HG03095 (cell line): ENCODE measurements at regions not wholly inside any gene's neighbourhood (a gene's known extent, or its start where the extent isn't known, plus 50 kb on each side); places are given as distances from the start of the nearest gene placed in this dataset.

Source experiments
- ATAC-seq: cut with Tn5 transposase; IDR thresholded peaks from one replicate; pipeline ENCODE4 v1.9.1; 2021; ENCODE audit warnings: moderate library complexity; ENCODE audit not compliant: unreplicated experiment

DNA sequence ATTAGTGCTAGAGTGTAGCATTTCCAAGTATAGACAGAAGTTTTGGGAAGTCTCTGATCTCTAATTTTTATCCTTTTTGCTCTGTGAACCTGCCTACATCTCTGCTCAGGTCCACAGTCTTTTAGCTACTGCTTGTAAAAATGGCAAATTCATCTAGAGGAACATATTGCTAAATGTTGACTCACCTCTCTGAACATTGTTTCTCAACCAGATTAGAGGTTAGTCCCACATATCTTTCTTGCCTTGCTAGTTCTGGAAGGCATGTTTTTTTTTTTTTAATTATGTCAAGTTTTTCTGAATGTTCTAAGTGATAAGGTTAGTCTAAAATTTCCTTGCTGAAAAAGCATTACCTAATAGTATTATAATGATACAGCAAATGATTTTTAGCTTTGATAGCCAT is 2889.6 kb upstream of the PCDH20 start:
- no peak for ATAC-seq

DNA sequence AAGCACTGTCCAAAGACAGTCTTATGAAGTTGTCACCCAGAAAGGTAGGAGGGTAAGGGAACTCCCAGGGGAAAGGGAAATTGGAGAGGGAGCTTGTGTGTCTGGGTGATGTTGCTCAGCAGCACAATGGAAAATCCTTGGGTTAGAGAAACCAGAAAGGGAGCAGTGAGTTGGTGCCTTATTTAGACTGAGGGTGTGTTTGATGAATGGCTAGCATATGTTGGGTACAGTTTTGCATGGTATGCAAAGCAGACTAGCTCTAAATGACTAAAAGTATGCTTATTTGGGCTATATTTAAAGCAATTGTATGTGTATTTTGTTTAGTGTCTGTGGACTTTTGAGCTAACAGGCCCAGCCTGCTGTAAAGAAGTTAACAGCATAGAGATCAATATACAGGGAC is 2884.6 kb upstream of the PCDH20 start:
- ATAC-seq = no peak

DNA sequence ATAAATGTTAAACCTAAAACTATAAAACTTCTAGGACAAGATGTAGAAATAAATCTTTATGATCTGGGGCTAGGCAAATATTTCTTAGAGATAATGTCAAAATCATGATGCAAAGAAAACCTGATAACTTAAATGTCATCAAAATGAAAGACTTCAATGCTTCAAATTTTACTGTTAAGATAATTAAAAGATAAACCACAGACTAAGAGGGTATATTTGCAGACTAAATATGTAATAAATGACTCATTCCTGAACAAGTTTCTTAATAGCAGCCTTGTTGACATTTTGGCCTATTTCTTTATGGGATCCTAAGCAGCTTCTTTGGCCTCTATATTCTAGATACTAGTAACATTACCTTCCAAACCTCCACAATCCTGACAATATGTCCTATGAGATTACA is 2878.3 kb upstream of the PCDH20 start:
- no peak for ATAC-seq

DNA sequence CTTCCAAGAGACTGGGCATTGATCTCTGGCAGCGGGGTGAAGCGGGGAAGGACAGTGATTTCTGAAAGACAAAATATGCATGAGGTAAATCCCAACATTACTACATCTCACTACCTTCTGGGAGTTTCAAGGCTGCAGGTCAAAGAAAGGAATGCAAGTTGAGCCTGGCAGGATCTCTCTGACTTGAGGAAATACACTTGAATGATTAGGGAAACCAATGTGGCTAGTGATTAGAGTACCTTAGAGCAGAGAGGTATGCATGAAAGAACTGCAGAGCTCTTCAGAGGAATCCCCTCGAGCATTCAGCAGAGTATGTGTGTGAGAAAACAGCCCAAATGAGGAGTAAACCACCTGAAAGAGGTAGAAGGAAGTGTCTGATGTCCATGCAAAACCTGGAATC is 2874.1 kb upstream of the PCDH20 start:
- no peak for ATAC-seq

DNA sequence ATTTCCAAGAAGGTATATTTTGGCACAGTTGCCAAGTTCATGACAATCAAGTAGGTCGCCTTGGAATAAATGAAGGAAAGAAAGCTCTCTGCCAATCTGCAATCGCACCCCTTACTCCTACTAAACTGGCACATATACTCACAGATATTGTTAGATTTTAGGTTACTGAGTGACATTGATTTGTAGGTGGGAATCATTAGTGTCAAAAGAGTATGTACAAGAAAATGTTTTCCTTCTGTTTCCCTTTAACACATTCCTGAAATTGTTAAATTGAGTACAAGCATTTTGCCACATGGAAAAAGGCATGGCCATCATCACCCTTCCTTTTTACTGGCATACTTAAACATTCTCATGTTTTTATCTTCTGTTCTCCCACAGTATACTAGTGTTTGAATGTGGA is 2868.3 kb upstream of the PCDH20 start:
- no peak for ATAC-seq

DNA sequence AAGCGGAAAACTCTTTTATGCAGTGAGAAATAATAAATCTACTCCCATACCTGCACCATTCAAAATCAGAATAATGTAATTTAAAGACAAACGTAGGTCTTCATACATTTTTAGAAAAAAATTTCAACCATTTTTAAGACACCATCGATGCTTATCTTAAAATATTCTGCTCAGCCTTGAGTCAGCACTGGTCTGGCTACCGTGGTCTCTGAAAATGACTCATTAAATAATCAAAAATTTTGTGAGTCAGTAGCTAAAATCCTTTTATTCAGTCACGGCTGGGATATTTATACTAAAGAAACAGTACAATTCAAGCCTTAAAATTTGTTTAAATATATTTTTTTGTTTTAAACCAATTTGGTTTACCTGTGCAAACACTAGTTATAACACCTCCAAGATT is 2862.8 kb upstream of the PCDH20 start:
- no peak for ATAC-seq

DNA sequence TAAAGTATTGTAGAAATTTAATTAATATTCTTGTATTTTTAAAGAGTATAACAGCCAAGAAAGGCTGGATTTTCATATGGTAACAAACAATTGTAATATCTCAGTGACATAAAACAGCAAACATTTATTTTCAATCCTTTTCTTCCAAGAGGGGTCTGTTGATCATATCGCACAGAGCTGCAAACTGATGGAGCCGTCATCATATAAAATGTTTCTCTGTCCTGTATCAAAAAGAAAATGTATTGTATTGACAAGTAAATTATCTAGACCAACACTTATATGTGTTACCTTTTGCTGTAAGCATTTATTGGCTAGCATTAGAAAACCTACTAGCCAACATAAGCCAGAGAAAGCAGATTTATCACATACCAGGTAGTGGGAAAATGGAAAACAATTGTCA is 2861.4 kb upstream of the PCDH20 start:
- ATAC-seq = no peak

DNA sequence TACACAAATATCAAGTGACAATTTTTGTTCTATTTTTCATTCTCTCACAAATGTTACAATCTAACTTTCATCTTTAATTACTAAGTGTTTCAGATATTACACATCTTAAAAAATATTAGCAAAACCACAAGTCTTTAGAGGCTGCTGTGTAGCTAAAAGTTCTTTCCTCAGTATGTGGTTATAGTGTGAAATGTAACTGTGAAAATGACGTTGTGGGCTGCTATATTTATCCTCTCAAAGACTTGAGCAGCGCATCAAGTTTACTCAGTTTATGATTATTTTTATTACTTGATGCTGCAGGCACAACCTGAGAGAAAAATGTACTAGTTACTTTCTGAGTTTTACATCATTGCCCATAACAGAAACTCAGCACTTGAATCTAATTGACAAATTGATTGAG is 2860.6 kb upstream of the PCDH20 start:
- no peak for ATAC-seq

DNA sequence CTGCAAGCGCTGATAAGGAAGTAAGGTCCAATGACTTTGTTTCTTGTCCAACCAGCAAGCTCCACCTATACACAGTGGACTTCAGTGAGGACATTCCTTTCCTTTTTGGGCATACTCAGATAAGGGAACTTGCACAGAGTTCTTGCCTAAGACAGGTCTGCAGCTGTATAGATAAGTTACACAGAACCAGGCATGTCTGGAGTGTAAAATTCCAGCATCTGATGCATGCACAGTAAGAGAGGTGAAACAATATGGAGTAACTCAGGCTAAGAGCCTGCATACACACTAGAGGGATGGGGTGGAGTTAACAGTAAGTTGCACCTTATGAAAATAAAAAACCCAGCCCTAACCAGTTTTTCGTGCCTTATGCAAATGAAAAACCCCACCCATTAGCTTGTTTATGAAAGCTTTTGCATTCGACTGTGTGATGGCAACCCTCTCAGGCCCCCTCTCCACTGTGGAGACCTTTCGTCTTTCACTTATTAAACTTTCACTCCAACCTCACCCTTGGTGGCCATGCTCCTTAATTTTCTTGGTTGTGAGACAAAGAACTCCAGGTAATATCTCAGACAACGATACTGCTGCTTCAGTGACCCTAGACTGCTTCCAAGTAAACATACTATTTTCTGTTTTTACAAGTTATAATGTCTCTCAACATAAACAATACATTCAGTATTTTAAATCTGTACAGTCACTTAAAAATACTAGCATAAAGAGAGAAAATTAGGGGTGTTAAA is 2859.0 kb upstream of the PCDH20 start:
- ATAC-seq = no peak

DNA sequence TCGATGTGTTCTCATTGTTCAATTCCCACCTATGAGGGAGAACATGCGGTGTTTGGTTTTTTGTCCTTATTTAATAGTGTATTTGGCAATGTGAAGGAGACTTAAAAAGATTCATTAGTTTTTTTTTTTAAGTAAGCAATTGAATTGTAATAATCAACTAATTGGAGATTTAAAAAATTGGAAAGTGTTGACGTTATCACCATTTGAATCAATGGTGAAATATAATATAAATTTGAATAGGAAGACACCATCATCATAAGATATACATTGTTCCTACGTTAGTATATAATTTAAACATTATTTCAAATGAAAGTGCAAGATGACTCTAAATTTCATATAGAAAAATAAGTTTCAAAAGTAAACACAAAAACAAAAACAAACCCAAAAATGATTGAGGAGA is 2858.1 kb upstream of the PCDH20 start:
- no peak for ATAC-seq

DNA sequence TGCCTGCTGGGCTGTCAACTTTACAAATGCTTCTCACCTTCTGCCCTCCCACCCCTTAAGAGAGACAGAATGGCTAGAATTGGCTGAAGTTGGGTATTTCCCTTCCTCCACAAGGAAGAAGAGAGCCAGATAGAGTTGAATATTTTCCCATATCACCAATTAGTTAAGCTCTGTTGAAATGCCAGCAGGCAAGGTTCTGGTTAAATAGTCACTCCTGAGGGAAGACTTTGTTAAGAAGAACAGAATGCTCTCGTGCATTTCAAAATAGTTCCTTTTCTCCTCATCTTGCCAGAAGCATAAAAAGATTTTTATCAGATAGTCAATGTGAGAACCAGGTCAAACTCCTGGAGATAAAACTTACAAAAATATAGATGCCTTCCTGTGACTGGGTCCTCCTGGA is 2857.0 kb upstream of the PCDH20 start:
- ATAC-seq = no peak

DNA sequence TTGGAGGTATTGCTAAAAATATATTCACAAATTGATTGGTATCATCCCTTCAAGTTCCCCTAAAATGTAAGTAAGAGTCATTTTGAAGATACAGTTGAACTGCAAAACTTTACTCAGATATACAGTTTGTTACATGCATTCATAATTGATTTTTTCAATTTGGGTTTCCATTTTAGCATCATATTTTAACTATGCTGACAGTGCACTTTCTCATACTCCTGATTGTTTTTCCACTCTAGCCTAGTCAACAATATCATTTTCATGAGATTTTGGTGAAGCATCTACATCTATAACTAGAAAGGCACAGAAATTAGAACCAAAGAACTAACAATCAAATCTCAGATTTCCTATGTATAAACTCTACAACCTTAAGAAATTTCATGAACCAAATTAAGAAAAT is 2850.4 kb upstream of the PCDH20 start:
- ATAC-seq = no peak

DNA sequence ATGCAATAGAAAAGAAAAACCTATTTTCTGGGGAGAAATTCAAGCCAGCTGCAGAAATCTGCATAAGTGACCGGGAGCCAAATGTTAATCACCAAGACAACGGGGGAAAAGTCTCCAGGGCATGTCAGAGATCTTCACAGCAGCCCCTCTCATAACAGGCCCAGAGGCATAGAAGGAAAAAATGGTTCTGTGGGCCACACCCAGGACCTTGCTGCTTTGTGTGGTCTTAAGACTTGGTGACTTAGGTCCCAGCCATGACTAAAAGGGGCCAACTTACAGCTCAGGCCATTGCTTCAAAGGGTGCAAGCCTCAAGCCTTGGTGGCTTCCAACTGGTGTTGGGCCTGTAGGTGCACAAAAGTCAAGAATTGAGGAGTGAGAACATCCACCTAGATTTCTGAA is 2847.6 kb upstream of the PCDH20 start:
- no peak for ATAC-seq

DNA sequence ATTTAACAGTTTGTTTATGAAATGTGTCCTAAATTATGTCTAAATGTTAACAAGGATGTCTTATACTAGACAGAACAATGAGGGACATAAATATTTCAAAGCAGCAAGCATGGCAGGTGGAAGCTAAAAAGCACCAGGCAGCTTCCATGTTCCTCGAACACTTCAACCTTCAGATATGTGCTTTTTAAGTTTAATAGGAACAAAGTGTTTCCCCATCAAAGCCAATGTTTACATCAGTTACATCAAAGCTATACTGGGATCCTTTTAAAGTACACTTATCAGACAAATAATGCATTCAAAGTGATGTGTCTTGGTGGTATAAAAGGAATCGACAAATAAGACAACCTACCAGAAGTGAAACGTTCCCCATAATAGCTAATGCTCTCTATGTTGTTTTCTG is 2841.1 kb upstream of the PCDH20 start:
- no peak for ATAC-seq

DNA sequence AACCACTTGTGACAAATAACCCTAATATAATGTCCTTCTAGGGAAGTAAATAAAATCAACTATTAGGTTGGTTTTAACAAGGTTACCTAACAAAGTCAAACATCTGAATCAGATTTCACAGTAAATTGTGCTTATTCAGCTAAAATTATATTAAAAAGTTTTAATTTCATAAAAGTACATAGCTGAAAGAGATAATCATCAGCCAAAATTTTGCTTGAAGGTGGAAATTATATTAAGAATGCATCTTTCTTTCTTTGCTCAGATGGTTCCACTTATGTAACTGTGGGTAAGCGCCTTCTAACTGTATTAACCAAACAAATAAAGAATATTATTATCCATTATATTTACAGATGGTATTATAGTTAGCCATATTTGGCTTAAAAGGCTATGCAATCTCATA is 2840.3 kb upstream of the PCDH20 start:
- ATAC-seq = no peak

DNA sequence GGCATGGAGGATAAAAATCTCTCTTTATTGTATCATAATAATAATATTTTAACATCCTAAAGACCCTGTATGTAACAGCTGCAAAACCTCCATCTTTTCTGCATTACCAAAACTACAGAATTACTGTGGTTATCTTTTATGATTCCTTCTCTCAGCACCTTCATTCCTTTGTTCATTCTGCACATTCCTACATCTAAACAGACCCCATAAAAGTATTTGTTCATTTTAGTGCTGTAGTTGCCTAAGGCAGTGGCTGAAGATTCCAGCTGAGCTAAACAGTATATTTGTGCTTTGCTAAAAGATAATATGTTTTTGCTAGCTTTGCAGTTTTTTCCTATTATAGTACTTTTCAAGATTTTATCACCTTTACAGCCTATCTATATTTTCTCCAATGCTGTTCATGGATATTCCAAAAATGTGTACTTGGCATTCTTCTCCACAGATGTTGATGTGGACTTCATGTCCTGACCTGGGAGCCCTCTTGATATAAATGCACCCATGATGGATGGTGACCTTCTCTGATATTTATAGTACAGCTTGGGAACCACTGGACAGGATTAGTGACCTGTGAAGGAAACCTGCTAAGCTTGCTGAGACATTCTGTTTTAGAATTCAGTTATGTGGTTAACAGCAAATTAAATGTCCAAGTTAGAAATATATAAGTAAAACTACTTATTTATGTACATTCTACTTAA is 2832.9 kb upstream of the PCDH20 start:
- no peak for ATAC-seq

DNA sequence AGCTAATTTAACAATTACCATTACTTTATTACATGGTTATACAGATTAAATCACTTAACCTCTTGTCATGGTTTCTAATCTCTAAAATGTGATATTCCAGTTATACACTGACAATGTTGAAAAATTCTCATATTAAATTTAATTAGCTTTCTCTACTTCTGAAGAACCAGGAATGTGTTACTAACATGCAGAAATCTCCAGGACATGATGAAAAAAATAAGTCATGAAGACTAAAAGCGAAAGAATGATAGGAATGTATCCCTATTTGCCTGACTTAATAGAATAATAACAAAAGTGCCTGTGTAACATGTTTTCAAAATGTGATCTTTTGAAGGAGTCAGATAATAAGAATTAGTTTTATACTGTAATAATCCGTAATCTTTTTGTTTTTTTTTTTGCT is 2823.7 kb upstream of the PCDH20 start:
- ATAC-seq = no peak

DNA sequence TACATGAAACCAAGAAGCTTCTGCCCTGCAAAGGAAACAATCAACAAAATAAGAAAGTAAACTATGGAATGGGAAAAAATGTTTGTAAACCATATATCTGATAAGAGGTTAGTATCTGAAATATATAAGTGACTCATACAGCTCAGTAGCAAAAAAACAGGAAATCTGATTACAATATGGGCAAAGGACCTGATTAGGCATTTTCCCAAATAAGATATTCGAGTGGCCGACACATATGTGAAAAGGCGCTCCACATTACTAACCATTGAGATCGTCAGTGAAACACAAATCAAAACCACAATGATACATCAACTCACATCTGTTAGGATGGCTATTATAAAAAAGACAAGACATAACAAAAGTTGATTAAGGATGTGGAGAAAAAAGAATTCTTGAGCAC is 2818.6 kb upstream of the PCDH20 start:
- ATAC-seq = no peak

DNA sequence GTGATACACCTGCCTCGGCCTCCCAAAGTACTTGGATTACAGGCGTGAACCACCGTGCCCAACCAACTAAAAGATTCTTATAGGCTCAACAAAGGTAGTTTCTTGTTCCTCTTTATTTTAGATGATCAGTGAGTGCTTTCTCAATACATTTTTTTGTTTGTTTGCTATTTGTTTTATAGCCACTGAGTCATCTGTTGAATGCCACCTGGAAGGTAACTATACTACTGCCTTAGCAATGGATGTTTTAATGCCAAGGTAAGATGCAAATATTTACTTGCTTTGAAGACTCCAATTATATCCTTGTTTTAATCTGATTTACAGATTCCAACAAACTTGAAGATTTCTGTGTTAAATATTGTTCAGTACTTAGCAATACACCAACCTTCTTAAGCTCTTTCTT is 2807.4 kb upstream of the PCDH20 start:
- ATAC-seq = no peak

DNA sequence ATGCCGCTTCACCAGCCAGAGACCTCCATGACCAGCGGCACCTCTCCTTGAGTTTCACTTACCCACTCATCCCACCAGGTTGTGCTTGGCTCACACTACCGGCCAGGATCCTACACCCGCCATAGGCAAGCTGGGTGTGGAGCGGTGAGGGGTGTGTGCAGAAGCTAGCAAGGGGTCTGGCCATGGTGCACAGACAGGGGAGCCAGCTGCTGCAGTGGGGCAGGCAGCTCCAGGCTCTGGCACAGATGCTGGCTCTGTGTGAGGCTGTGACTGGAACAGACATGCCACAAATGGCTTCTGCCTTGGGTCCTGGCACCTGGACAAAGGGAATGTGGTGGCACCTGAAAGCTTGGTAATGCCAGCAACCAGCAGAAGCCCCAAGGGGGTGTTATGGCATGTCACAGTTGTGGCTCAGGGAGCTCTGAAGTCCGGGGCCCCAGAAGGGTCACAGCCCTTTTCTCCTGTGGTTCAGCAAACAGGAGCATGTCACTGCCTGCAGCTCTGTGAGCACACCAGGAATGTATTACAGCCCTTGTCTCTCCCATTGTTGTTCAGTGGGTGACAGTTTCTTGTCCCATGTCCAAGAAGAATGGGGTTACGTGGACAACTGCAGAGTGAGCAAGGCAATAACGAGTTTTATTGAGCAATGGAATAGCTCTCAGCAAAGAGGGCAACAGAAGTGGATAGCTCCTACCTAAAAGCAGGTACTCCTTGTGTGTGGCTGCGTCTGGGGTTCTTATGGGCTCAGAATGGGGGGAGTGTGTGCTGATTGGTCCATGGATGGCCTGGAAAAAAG is 2791.0 kb upstream of the PCDH20 start:
- no peak for ATAC-seq

DNA sequence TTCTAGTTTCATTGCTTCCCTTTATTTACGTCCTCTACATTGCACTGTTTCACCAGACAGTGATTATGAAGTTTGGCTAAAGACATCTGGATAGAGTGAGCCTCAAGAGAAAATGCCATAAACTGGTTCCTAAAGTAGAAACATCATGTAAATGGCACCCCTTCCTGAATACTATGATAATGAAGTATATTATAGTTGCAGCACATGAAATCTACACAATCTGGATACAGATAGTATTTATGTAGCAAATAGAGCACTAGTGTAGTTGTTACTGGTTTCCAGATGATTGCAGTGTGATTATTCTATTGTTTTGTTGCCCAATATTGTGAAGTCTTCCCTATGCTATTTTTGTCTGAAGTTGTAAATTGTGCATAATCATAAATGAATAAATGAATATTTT is 2786.9 kb upstream of the PCDH20 start:
- no peak for ATAC-seq

DNA sequence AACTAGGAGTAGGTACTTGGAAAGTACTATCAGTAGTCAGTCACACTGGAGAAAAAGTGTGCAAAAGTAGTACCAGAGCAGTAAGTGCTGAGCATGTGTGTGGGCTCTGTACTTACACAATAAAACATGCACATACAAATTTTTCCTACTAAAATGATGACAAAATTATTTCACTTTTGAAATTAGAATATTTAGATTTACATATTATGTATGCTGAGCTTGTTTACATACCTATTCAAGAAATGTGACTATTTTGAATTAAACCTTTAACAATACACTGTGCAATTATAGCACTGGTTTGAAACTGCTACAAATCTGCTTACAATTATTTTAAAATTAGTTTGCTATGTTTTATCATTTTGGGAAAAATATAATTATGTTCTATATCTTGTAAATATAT is 2781.6 kb upstream of the PCDH20 start:
- no peak for ATAC-seq
